Ovary (tissue), 7 donors: ENCODE measurements at regions not wholly inside any gene's neighbourhood (a gene's known extent, or its start where the extent isn't known, plus 50 kb on each side); places are given as distances from the start of the nearest gene placed in this dataset.

Experiments used
- DNase-seq, 5 donors: peaks; one replicate each; pipeline ENCODE4 v3.0.0-alpha.2; 2019 to 2020
- H3K27ac ChIP-seq, 2 donors: fragments of 200-600 bp; one replicate each; pipeline versions ENCODE4 v1.5.1 to v1.8.0; 2019 to 2022
- H3K27me3 ChIP-seq: fragments of 200-600 bp; one replicate; pipeline ENCODE4 v1.8.0; 2022
- H3K36me3 ChIP-seq: fragments of 200-600 bp; sonication (generic); one replicate; pipeline ENCODE4 v1.5.1; 2019
- H3K4me1 ChIP-seq: one replicate; pipeline ENCODE4 v1.8.1; 2013; ENCODE audit warnings: mild to moderate bottlenecking, moderate library complexity; ENCODE audit not compliant: insufficient read depth
- H3K4me3 ChIP-seq: fragments of 200-600 bp; sonication (generic); one replicate; pipeline ENCODE4 v1.5.1; 2017
- H3K9me3 ChIP-seq, 2 donors: fragments of 200-600 bp in 1 of 2; sonication (generic) in 1 of 2; one replicate each; pipeline versions ENCODE4 v1.5.1 to v1.8.1; 2013 to 2019; ENCODE audit warnings: mild to moderate bottlenecking in 1 of 2, moderate library complexity in 1 of 2
- EP300 ChIP-seq: sonication (generic); formaldehyde crosslinking; IDR thresholded peaks from one replicate; pipeline ENCODE4 v1.6.1; 2017; ENCODE audit warnings: antibody characterized with exemption
- POLR2A ChIP-seq: fragments of 450-650 bp; IDR thresholded peaks from one replicate; pipeline ENCODE4 v1.6.1; 2017; ENCODE audit warnings: antibody characterized with exemption, mild to moderate bottlenecking, moderate library complexity
- whole genome bisulfite sequencing, 3 donors: extraction: QIAGEN DNeasy Blood & Tissue Kit in 1 of 3; methylation state at CpG; one replicate each; pipeline versions ENCODE4 v1.1.5 to v1.1.7; 2013 to 2017; 5-methylcytosine and 5-hydroxymethylcytosine counted together
- intact Hi-C, 4 donors: fragments of 100-400 bp; cut with DNase I; formaldehyde crosslinking; loops; one replicate each; pipeline versions ENCODE4 v1.11.0 to v1.15.1; 2022 to 2023
- TF ChIP-seq, protein P1 (sequence below), 3 donors: fragments of 450-650 bp in 2 of 3; fragments of 200-600 bp in 1 of 3; IDR thresholded peaks; one replicate each; pipeline versions ENCODE4 v1.5.1 to v1.8.0; 2016 to 2022; ENCODE audit warnings: antibody characterized with exemption in 3 of 3, mild to moderate bottlenecking in 1 of 3
- donor health status: DM: no; HTN: no; CAD: no; lungs with moderate emphysema.
- donor health status: DM: no; HTN: no; CAD: no.
- donor health status: Bipolar disorder and iron deficiency.
- donor health status: DM: no; HTN: no; CAD: no.
- donor health status: DM: yes; HTN: yes; CAD: no.

DNA sequence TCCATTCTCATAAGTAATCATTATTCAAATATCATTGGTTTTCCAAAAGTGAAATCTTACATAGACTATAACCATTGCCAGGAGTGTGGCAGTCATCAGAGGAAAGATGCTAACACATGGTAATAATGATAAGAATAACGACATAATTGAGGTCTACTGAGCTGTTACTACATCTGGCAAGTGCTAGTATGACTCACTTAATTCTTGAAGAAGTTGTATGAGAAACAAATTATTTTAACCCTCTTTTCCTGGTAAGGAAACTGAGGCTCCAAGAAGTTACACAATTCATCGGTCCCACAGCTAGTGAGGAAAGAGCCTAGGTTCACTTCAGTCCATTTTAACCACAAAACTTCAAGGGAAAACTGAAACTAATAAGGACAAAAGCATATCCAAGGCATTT is 335.6 kb upstream of the BTBD3 start:
- TF ChIP-seq EP300: no peak
- TF ChIP-seq, protein P1, sequence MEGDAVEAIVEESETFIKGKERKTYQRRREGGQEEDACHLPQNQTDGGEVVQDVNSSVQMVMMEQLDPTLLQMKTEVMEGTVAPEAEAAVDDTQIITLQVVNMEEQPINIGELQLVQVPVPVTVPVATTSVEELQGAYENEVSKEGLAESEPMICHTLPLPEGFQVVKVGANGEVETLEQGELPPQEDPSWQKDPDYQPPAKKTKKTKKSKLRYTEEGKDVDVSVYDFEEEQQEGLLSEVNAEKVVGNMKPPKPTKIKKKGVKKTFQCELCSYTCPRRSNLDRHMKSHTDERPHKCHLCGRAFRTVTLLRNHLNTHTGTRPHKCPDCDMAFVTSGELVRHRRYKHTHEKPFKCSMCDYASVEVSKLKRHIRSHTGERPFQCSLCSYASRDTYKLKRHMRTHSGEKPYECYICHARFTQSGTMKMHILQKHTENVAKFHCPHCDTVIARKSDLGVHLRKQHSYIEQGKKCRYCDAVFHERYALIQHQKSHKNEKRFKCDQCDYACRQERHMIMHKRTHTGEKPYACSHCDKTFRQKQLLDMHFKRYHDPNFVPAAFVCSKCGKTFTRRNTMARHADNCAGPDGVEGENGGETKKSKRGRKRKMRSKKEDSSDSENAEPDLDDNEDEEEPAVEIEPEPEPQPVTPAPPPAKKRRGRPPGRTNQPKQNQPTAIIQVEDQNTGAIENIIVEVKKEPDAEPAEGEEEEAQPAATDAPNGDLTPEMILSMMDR (IDR thresholded peaks at IDR 0.05): no peak
- no peak for TF ChIP-seq POLR2A
- Histone ChIP-seq H3K27me3 (no peaks in the 10 kb centered on the region), H3K27ac (no peak overlapping the region), H3K4me3 (no peak overlapping the region), H3K4me1 (no peaks in the 10 kb centered on the region), H3K36me3 (no peaks in the 10 kb centered on the region), H3K9me3 (no peaks in the 10 kb centered on the region)
- DNase-seq: no peak
- intact Hi-C loops: no loop called here
- 35 to 44% (median 44%) methylated on average over 2 of the region's 2 CpGs for WGBS, 3 donors

DNA sequence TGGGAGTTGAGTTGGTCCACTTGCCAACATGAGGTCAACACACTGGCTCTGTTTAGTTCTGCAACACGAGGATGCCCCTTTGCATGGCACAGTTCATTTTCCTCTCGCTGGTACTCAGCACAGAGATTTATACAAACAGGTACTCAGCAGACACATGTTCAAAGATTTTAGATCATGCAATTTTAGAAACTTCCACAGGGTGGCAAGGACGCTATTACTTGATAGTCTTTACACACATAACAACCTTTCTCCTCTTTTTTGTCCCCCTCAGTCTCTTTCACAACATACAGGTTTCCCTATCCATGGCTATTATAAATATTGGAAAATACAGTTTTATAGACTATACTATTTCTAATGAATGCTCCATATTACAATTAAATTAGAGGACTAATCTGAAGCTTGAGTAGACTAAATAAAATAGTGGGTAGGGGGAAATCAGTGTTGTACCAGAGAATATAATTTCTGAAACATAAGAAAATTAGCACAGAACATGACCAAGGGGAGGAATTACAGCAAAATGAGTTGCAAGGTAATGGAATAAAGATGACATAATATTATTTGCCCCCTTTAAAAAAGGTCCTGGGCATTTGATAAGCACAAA is 331.8 kb upstream of the BTBD3 start:
- intact Hi-C loops: no loop called here
- Histone ChIP-seq H3K36me3 (no peaks in the 10 kb centered on the region), H3K9me3 (no peaks in the 10 kb centered on the region), H3K27me3 (no peaks in the 10 kb centered on the region), H3K4me1 (no peaks in the 10 kb centered on the region), H3K27ac (no peak overlapping the region), H3K4me3 (no peak overlapping the region)
- TF ChIP-seq EP300 (no peak), POLR2A (no peak)
- TF ChIP-seq, protein P1 (IDR thresholded peaks at IDR 0.05): no peak
- no peak for DNase-seq
- WGBS, 3 donors: 9 to 25% (median 16%) methylated on average over 3 of the region's 3 CpGs

DNA sequence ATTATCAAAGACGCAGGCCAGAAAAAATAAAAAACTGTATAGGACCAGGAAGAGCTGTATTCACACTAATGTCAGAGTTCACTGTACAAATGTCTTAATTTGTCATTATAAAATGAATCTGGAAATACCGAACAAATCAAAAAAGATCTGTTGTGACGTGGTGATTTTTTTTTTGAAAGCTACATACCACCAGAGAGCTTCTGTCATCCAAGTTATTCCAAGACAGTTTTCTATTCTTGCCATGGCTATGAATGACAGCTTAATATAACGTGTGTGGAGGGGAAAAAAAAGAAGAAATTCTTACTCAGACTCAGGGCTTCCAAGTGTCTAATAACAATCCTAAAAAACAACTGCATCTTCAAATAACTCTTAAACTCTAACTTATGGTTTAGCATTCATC is 328.8 kb upstream of the BTBD3 start:
- H3K9me3 ChIP-seq: no peaks in the 10 kb centered on the region
- no peak overlapping the region for H3K4me3 ChIP-seq
- no peaks in the 10 kb centered on the region for H3K27me3 ChIP-seq
- TF ChIP-seq EP300: no peak
- TF ChIP-seq POLR2A: no peak
- TF ChIP-seq, protein P1 (IDR thresholded peaks at IDR 0.05): no peak
- no peaks in the 10 kb centered on the region for H3K36me3 ChIP-seq
- no peak for DNase-seq
- no peaks in the 10 kb centered on the region for H3K4me1 ChIP-seq
- no peak overlapping the region for H3K27ac ChIP-seq
- intact Hi-C loops: no loop called here
- 68 to 80% (median 77%) methylated on average over 4 of the region's 4 CpGs for WGBS, 3 donors

DNA sequence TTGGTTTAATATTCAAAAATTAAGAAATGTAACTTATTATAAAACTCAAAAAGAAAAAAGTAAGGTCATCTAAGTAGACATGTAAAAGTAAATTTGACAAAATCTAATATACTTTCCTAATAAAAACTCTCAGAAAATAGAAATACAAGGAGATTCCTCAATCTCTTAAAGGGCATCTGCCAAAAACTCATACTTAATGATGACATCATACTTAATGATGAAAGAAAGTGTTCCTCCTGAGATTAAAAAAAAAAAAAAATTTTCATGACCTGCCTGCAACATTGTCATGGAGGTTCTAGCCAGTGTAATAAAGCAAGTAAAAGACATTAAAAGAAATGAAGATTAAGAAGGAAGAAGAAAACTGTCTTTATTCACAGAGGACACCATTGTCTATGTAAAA is 325.7 kb upstream of the BTBD3 start:
- H3K27me3 ChIP-seq: no peaks in the 10 kb centered on the region
- H3K4me1 ChIP-seq: no peaks in the 10 kb centered on the region
- H3K36me3 ChIP-seq: no peaks in the 10 kb centered on the region
- no peak overlapping the region for H3K27ac ChIP-seq
- H3K9me3 ChIP-seq: no peaks in the 10 kb centered on the region
- TF ChIP-seq EP300 (no peak), POLR2A (no peak)
- TF ChIP-seq, protein P1 (IDR thresholded peaks at IDR 0.05): no peak
- DNase-seq: no peak
- H3K4me3 ChIP-seq: no peak overlapping the region
- intact Hi-C loops: no loop called here
